GM20000 (cell line): ENCODE measurements at regions not wholly inside any gene's neighbourhood (a gene's known extent, or its start where the extent isn't known, plus 50 kb on each side); places are given as distances from the start of the nearest gene placed in this dataset.

Experiments
- DNase-seq: peaks from one replicate; pipeline ENCODE4 v3.0.0; 2012; ENCODE audit warnings: low spot score
- CTCF ChIP-seq: IDR thresholded peaks from 2 replicates; pipeline ENCODE4 v1.5.1; 2012; ENCODE audit warnings: mild to moderate bottlenecking, control low read depth; ENCODE audit errors: extremely low read depth, missing control alignments

- DNase-seq, result no peak
Observed at GRCh38 chr2:188142636-188143295, 148.9 kb upstream of the GULP1 start.

GRCh38 chr2:188145885-188146284 lies 145.8 kb upstream of the GULP1 start:
- TF ChIP-seq CTCF, result no peak
- DNase-seq, result no peak

More at GRCh38 chr2:188142636-188143295, 148.9 kb upstream of the GULP1 start:
- no peak for TF ChIP-seq CTCF

GRCh38 chr2:188146888-188147287 lies 144.8 kb upstream of the GULP1 start:
- DNase-seq, result no peak
- TF ChIP-seq CTCF, result no peak

GRCh38 chr2:188151670-188152069 lies 140.0 kb upstream of the GULP1 start:
- no peak for TF ChIP-seq CTCF
- no peak for DNase-seq

GRCh38 chr2:188158337-188159100 lies 133.2 kb upstream of the GULP1 start:
- no peak for TF ChIP-seq CTCF
- no peak for DNase-seq

- DNase-seq, result no peak
- TF ChIP-seq CTCF, result no peak
Observed at GRCh38 chr2:188159484-188159883, 132.2 kb upstream of the GULP1 start.

- no peak for TF ChIP-seq CTCF
- DNase-seq, result no peak
Observed at GRCh38 chr2:188170356-188170755, 121.3 kb upstream of the GULP1 start.
